Mesothelial cell of epicardium (in vitro differentiated cells): ENCODE measurements at regions not wholly inside any gene's neighbourhood (a gene's known extent, or its start where the extent isn't known, plus 50 kb on each side); places are given as distances from the start of the nearest gene placed in this dataset.

Source experiments
- DNase-seq, 2 experiments: peaks; one replicate each; pipeline ENCODE4 v3.0.0; 2021; ENCODE audit warnings: low spot score in 2 of 2; ENCODE audit not compliant: unreplicated experiment in 2 of 2
- H3K27ac Mint-ChIP-seq: 2 replicates; pipeline ENCODE4 v1.8.0; 2021; ENCODE audit warnings: mixed read lengths
- H3K27me3 Mint-ChIP-seq: 2 replicates; pipeline ENCODE4 v1.8.0; 2021; ENCODE audit warnings: low read depth, mixed read lengths
- H3K36me3 Mint-ChIP-seq: 2 replicates; pipeline ENCODE4 v1.8.0; 2021; ENCODE audit warnings: mixed read lengths
- H3K4me1 Mint-ChIP-seq: 2 replicates; pipeline ENCODE4 v1.8.0; 2021; ENCODE audit warnings: mixed read lengths
- H3K4me3 Mint-ChIP-seq: 2 replicates; pipeline ENCODE4 v1.8.0; 2021; ENCODE audit warnings: mild to moderate bottlenecking, moderate library complexity, mixed read lengths
- H3K9me3 Mint-ChIP-seq: 2 replicates; pipeline ENCODE4 v1.8.0; 2021; ENCODE audit warnings: mixed read lengths
- TF ChIP-seq, protein P1 (sequence below): fragments of 200-600 bp; sonication (generic); IDR thresholded peaks from one replicate; pipeline ENCODE4 v1.5.0; 2021; ENCODE audit warnings: antibody characterized with exemption; ENCODE audit not compliant: unreplicated experiment

DNA sequence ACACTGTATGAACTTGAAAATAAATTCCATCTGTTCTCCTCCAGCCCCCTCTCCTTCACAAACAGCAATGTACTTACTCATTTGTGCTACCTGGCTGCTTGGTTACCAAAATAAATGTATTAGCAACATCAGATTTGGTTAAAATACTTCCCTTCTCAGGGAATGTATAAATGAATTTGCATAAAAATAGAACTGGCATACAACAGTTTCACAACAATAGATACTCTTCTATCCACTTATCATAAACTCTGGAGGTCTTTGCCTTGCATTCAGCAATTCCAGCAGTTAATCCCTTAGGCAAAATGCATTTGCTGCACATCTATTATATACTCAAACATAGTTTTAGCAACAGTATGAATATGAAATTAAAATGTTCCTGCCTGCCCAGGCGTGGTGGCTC, 658.2 kb downstream of the CENPC start:
- TF ChIP-seq, protein P1, sequence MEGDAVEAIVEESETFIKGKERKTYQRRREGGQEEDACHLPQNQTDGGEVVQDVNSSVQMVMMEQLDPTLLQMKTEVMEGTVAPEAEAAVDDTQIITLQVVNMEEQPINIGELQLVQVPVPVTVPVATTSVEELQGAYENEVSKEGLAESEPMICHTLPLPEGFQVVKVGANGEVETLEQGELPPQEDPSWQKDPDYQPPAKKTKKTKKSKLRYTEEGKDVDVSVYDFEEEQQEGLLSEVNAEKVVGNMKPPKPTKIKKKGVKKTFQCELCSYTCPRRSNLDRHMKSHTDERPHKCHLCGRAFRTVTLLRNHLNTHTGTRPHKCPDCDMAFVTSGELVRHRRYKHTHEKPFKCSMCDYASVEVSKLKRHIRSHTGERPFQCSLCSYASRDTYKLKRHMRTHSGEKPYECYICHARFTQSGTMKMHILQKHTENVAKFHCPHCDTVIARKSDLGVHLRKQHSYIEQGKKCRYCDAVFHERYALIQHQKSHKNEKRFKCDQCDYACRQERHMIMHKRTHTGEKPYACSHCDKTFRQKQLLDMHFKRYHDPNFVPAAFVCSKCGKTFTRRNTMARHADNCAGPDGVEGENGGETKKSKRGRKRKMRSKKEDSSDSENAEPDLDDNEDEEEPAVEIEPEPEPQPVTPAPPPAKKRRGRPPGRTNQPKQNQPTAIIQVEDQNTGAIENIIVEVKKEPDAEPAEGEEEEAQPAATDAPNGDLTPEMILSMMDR, result no peak
- peaks cover 21% of the 10 kb centered on the region for H3K9me3 Mint-ChIP-seq
- H3K27ac Mint-ChIP-seq, result no peak overlapping the region
- peaks cover 4% of the 10 kb centered on the region for H3K36me3 Mint-ChIP-seq
- peaks cover 3% of the 10 kb centered on the region for H3K4me1 Mint-ChIP-seq
- H3K4me3 Mint-ChIP-seq, result no peak overlapping the region
- H3K27me3 Mint-ChIP-seq, result no peaks in the 10 kb centered on the region
- DNase-seq, result no peak

DNA sequence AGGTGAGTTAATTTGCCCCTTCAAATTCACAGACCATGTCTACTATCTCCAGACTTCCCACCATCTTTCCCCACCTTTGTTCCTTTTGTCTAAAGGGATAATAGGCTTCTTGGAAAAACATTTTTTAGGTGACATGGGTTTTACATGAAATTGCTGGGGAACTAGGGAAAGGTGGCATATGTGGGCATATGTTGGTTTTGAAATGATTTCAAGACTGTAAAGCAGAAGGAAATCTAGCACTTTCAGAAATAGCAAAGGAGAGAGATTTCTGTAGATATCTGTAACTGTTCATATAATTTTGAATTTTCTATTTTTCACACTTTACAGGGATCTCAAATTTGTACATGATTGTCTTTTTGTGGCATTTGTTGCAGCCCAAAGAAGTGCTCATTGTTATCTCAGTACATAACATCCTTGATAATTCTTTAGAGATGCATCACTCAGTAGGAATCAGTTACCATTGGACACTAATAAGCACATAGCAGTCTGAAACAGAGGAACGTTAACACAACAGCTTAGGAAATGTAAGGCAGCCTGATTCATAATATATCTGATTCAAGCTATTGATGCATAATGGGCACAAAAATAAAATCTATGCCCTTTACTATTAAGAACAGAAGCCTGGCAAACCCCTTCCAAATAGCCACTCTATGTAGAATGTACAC, 659.7 kb downstream of the CENPC start:
- no peaks in the 10 kb centered on the region for H3K27me3 Mint-ChIP-seq

DNA sequence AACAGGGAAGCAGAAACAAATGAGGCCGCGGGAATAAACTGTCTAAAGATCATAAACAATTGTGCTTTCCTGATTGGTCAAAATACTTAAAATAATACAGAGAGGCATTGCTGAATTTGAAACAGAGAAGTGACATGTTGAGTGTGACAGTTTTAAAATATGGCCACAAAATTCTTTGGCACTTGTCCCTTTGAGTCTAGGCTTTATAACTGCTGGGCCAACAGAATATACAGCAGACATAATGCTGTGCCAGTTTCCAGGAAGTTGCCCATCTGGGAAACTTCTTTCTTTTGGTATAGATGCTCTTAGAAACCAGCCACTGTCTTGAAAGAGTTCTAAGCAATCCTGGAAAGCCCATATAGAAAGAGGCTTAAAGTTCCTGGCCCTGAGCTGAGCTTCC, 668.4 kb downstream of the CENPC start:
- Mint-ChIP-seq H3K4me3 (no peak overlapping the region), H3K9me3 (peaks cover 14% of the 10 kb centered on the region), H3K27ac (no peak overlapping the region), H3K27me3 (no peaks in the 10 kb centered on the region), H3K4me1 (no peaks in the 10 kb centered on the region), H3K36me3 (no peaks in the 10 kb centered on the region)
- TF ChIP-seq, protein P1, result no peak
- DNase-seq, result no peak

More for the DNA sequence above, 659.7 kb downstream of the CENPC start:
- Mint-ChIP-seq H3K9me3 (peaks cover 20% of the 10 kb centered on the region), H3K36me3 (peaks cover 4% of the 10 kb centered on the region), H3K4me3 (no peak overlapping the region), H3K27ac (no peak overlapping the region), H3K4me1 (peaks cover 3% of the 10 kb centered on the region)
- no peak for DNase-seq
- TF ChIP-seq, protein P1, result no peak

DNA sequence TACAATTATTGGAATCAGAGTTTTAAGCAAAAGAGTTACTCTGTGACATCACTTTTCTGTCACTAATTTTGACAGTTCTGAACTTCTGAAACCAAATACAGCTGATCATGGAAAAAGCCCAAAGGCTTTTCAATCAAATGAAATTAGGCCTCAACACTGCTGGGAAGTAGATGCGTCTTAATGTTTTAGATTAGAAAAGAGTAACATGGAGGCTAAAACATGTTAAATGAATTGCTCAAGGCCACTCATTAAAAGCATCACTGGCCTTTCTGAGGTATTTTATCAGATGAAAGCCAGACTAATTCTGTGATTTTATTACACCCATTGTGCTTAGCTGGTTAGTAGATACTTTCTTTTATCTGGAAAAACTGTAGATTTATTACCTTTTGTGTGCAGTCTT, 672.6 kb downstream of the CENPC start:
- H3K9me3 Mint-ChIP-seq, result peaks cover 4% of the 10 kb centered on the region
- no peak overlapping the region for H3K27ac Mint-ChIP-seq
- no peaks in the 10 kb centered on the region for H3K27me3 Mint-ChIP-seq
- no peaks in the 10 kb centered on the region for H3K36me3 Mint-ChIP-seq
- no peak overlapping the region for H3K4me3 Mint-ChIP-seq
- peaks cover 2% of the 10 kb centered on the region for H3K4me1 Mint-ChIP-seq
- TF ChIP-seq, protein P1, result no peak
- no peak for DNase-seq

DNA sequence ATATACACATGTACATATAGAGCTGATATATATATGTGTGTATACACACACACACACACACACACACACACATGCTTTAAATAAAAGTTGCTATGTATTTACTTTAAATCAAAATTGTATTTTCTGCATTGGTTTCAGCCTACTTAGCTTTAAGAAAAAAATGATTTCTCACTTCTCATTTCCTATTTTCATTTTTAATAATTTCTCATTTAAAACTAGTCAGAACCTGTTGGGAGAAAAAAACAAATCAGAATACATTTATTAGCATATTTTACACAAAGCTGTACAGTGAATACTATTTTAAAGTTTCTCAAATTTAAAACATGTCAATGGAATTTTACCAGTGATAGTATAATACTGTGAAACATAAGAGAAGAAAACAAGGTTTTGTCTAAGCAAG, 681.8 kb downstream of the CENPC start:
- no peak overlapping the region for H3K4me3 Mint-ChIP-seq
- no peak for DNase-seq
- H3K4me1 Mint-ChIP-seq, result peaks cover 2% of the 10 kb centered on the region
- no peaks in the 10 kb centered on the region for H3K36me3 Mint-ChIP-seq
- peaks cover 6% of the 10 kb centered on the region for H3K9me3 Mint-ChIP-seq
- no peak overlapping the region for H3K27ac Mint-ChIP-seq
- no peaks in the 10 kb centered on the region for H3K27me3 Mint-ChIP-seq
- TF ChIP-seq, protein P1, result no peak

DNA sequence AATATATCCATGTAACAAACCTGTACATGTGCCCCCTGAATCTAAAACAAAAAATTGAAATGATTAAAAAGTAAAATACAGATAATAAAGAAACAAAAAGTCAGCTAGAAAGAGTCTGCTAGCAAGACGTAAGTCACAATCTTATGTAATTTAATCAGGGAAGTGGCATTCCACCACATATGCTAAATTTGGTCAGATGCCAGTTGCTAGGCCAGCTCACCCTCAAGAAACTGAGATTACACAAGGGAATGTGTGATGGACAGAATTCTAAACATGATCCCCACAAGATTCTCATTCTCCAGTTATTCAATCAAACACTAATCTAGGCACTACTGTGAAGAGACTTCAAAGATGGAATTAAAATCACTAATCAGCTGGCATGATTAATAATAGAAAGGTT, 689.3 kb downstream of the CENPC start:
- no peak overlapping the region for H3K4me3 Mint-ChIP-seq
- H3K4me1 Mint-ChIP-seq, result no peaks in the 10 kb centered on the region
- no peak overlapping the region for H3K27ac Mint-ChIP-seq
- H3K27me3 Mint-ChIP-seq, result no peaks in the 10 kb centered on the region
- peaks cover 4% of the 10 kb centered on the region for H3K9me3 Mint-ChIP-seq
- no peak for DNase-seq
- TF ChIP-seq, protein P1, result no peak
- no peaks in the 10 kb centered on the region for H3K36me3 Mint-ChIP-seq
